ENCODE measurements at regions not wholly inside any gene's neighbourhood (a gene's known extent, or its start where the extent isn't known, plus 50 kb on each side); places are given as distances from the start of the nearest gene placed in this dataset.

- TF ChIP-seq POLR2A (IDR thresholded peaks at IDR 0.05; ENCODE audit: low read length) (no peak), GATA1 (IDR thresholded peaks at IDR 0.05; ENCODE audit: low read depth, low read length) (no peak)
Observed at GRCh38 chr2:10985260-10985659, 73.5 kb downstream of the KCNF1 start.

All from erythroblast (primary cell).